Activated T-cell treated with anti-CD3 and anti-CD28 coated beads, Interleukin-2, amount 50 U/mL, for 4 hours (primary cell): ENCODE measurements at regions not wholly inside any gene's neighbourhood (a gene's known extent, or its start where the extent isn't known, plus 50 kb on each side); places are given as distances from the start of the nearest gene placed in this dataset.

Experiments used
- ATAC-seq, 2 donors: fragments of 200-7000 bp; cut with Tn5 transposase; one replicate each; pipeline ENCODE4 v1.10.0; 2021
- DNase-seq: peaks from one replicate; pipeline ENCODE4 v3.0.0-alpha.2; 2020
- H3K27me3 Mint-ChIP-seq: one replicate; pipeline ENCODE4 v1.8.0; 2021; ENCODE audit warnings: low read depth, mixed read lengths
- H3K36me3 Mint-ChIP-seq: one replicate; pipeline ENCODE4 v1.8.0; 2022; ENCODE audit warnings: mixed read lengths; ENCODE audit not compliant: insufficient read depth
- H3K4me1 Mint-ChIP-seq: one replicate; pipeline ENCODE4 v1.8.0; 2021; ENCODE audit warnings: low read depth, mixed read lengths
- H3K4me3 Mint-ChIP-seq: one replicate; pipeline ENCODE4 v1.8.0; 2021; ENCODE audit warnings: mild to moderate bottlenecking, moderate library complexity, mixed read lengths
- H3K9me3 Mint-ChIP-seq: one replicate; pipeline ENCODE4 v1.8.0; 2021; ENCODE audit warnings: mixed read lengths

- H3K9me3 Mint-ChIP-seq = no peaks in the 10 kb centered on the region
- DNase-seq = no peak
- H3K36me3 Mint-ChIP-seq = no peaks in the 10 kb centered on the region
Measured at GRCh38 chr3:182709306-182709705, 84.0 kb upstream of the ATP11B start.

GRCh38 chr3:182710557-182711157 lies 82.6 kb upstream of the ATP11B start:
- Mint-ChIP-seq H3K36me3 (no peaks in the 10 kb centered on the region), H3K4me1 (no peaks in the 10 kb centered on the region), H3K4me3 (no peak overlapping the region), H3K9me3 (no peaks in the 10 kb centered on the region), H3K27me3 (peaks cover 2% of the 10 kb centered on the region)
- DNase-seq (no peak), ATAC-seq (peak; percentile 43 to 46)

More at GRCh38 chr3:182709306-182709705, 84.0 kb upstream of the ATP11B start:
- peaks cover 8% of the 10 kb centered on the region for H3K27me3 Mint-ChIP-seq
- no peaks in the 10 kb centered on the region for H3K4me1 Mint-ChIP-seq
- no peak for ATAC-seq
- no peak overlapping the region for H3K4me3 Mint-ChIP-seq

- DNase-seq (no peak), ATAC-seq (no peak)
- Mint-ChIP-seq H3K27me3 (no peaks in the 10 kb centered on the region), H3K4me1 (no peaks in the 10 kb centered on the region), H3K4me3 (no peak overlapping the region), H3K36me3 (no peaks in the 10 kb centered on the region), H3K9me3 (no peaks in the 10 kb centered on the region)
Measured at GRCh38 chr3:182711261-182711683, 82.0 kb upstream of the ATP11B start.

- no peak for DNase-seq
- Mint-ChIP-seq H3K4me1 (no peaks in the 10 kb centered on the region), H3K4me3 (no peak overlapping the region), H3K27me3 (no peaks in the 10 kb centered on the region), H3K36me3 (no peaks in the 10 kb centered on the region), H3K9me3 (no peaks in the 10 kb centered on the region)
- ATAC-seq = no peak
Measured at GRCh38 chr3:182711853-182712252, 81.5 kb upstream of the ATP11B start.

GRCh38 chr3:182713111-182713510 lies 80.2 kb upstream of the ATP11B start:
- H3K9me3 Mint-ChIP-seq = no peaks in the 10 kb centered on the region
- H3K4me1 Mint-ChIP-seq = no peaks in the 10 kb centered on the region
- DNase-seq = no peak
- no peak for ATAC-seq
- no peaks in the 10 kb centered on the region for H3K36me3 Mint-ChIP-seq
- H3K4me3 Mint-ChIP-seq = no peak overlapping the region
- no peaks in the 10 kb centered on the region for H3K27me3 Mint-ChIP-seq

- Mint-ChIP-seq H3K27me3 (no peaks in the 10 kb centered on the region), H3K4me1 (no peaks in the 10 kb centered on the region), H3K36me3 (no peaks in the 10 kb centered on the region), H3K4me3 (no peak overlapping the region), H3K9me3 (no peaks in the 10 kb centered on the region)
- ATAC-seq (peak in 1 of 2 donors; percentile 55), DNase-seq (no peak)
Measured at GRCh38 chr3:182713743-182714517, 79.4 kb upstream of the ATP11B start.

GRCh38 chr3:182715006-182715405 lies 78.3 kb upstream of the ATP11B start:
- Mint-ChIP-seq H3K27me3 (no peaks in the 10 kb centered on the region), H3K4me1 (no peaks in the 10 kb centered on the region), H3K9me3 (no peaks in the 10 kb centered on the region), H3K4me3 (no peak overlapping the region), H3K36me3 (no peaks in the 10 kb centered on the region)
- ATAC-seq = no peak
- DNase-seq = no peak

GRCh38 chr3:182716114-182716688 lies 77.1 kb upstream of the ATP11B start:
- Mint-ChIP-seq H3K4me1 (no peaks in the 10 kb centered on the region), H3K4me3 (no peak overlapping the region), H3K9me3 (no peaks in the 10 kb centered on the region), H3K36me3 (no peaks in the 10 kb centered on the region), H3K27me3 (no peaks in the 10 kb centered on the region)
- ATAC-seq = no peak
- no peak for DNase-seq

- ATAC-seq (no peak), DNase-seq (no peak)
- Mint-ChIP-seq H3K27me3 (no peaks in the 10 kb centered on the region), H3K9me3 (no peaks in the 10 kb centered on the region), H3K36me3 (no peaks in the 10 kb centered on the region), H3K4me3 (no peak overlapping the region), H3K4me1 (no peaks in the 10 kb centered on the region)
Measured at GRCh38 chr3:182717216-182717615, 76.1 kb upstream of the ATP11B start.

GRCh38 chr3:182722907-182723306 lies 70.4 kb upstream of the ATP11B start:
- DNase-seq (no peak), ATAC-seq (no peak)
- H3K4me1 Mint-ChIP-seq = no peaks in the 10 kb centered on the region
- peaks cover 2% of the 10 kb centered on the region for H3K27me3 Mint-ChIP-seq
- no peak overlapping the region for H3K4me3 Mint-ChIP-seq
- no peaks in the 10 kb centered on the region for H3K9me3 Mint-ChIP-seq
- no peaks in the 10 kb centered on the region for H3K36me3 Mint-ChIP-seq

GRCh38 chr3:182723596-182723995 lies 69.7 kb upstream of the ATP11B start:
- no peak for DNase-seq
- Mint-ChIP-seq H3K4me3 (no peak overlapping the region), H3K27me3 (peaks cover 6% of the 10 kb centered on the region), H3K36me3 (no peaks in the 10 kb centered on the region), H3K9me3 (no peaks in the 10 kb centered on the region), H3K4me1 (no peaks in the 10 kb centered on the region)
- no peak for ATAC-seq

GRCh38 chr3:182725372-182726251 lies 67.7 kb upstream of the ATP11B start:
- no peaks in the 10 kb centered on the region for H3K36me3 Mint-ChIP-seq
- ATAC-seq (no peak), DNase-seq (no peak)
- H3K9me3 Mint-ChIP-seq = no peaks in the 10 kb centered on the region
- H3K27me3 Mint-ChIP-seq = peaks cover 19% of the 10 kb centered on the region
- no peak overlapping the region for H3K4me3 Mint-ChIP-seq
- no peaks in the 10 kb centered on the region for H3K4me1 Mint-ChIP-seq

GRCh38 chr3:182726258-182727142 lies 66.8 kb upstream of the ATP11B start:
- ATAC-seq (no peak), DNase-seq (no peak)
- H3K9me3 Mint-ChIP-seq = no peaks in the 10 kb centered on the region
- H3K4me1 Mint-ChIP-seq = no peaks in the 10 kb centered on the region
- H3K27me3 Mint-ChIP-seq = peaks cover 19% of the 10 kb centered on the region
- H3K4me3 Mint-ChIP-seq = no peak overlapping the region
- H3K36me3 Mint-ChIP-seq = no peaks in the 10 kb centered on the region
